HG03342 (cell line): ENCODE measurements at regions not wholly inside any gene's neighbourhood (a gene's known extent, or its start where the extent isn't known, plus 50 kb on each side); places are given as distances from the start of the nearest gene placed in this dataset.

ENCODE experiments used
- ATAC-seq: cut with Tn5 transposase; IDR thresholded peaks from one replicate; pipeline ENCODE4 v1.9.1; 2021; ENCODE audit warnings: mild to moderate bottlenecking, moderate library complexity; ENCODE audit not compliant: unreplicated experiment

DNA sequence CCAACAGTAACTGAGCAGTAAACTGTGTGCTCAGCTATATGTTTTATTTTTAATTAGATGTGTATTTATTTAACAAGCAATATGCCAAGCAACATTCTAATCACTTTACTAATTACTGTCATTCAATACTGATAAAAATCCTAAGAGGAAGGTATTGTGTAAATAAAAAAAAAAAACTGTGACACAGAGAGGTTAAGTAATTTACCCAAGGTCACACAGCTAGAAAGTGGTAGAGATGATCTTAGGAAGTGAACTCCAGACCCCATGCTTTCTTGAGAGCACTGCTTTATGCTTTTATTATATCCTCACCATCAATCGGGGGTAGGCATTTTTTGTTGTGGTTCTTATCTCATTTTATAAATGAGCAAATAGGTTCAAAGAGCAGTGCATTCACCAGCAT lies 417.1 kb downstream of the RAB28 start:
- no peak for ATAC-seq

DNA sequence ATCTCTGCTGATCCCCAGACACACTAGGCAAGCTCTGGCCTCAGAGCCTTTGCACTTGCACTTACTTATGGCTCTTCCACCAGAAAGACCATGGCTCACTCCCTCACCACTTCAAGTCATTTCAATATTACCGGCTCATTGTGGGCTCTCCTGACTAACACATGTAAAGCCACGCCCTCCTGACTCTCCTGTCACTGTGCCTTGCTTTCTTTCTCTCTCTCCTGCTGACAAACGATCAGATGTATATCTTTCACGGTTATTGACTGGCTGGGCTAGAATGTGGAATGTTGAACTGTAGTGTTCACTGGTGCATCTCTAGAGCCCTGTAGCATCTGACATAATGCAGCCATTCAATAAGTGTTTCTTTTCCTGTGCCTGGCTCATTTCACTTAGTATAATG lies 425.1 kb downstream of the RAB28 start:
- ATAC-seq = no peak

DNA sequence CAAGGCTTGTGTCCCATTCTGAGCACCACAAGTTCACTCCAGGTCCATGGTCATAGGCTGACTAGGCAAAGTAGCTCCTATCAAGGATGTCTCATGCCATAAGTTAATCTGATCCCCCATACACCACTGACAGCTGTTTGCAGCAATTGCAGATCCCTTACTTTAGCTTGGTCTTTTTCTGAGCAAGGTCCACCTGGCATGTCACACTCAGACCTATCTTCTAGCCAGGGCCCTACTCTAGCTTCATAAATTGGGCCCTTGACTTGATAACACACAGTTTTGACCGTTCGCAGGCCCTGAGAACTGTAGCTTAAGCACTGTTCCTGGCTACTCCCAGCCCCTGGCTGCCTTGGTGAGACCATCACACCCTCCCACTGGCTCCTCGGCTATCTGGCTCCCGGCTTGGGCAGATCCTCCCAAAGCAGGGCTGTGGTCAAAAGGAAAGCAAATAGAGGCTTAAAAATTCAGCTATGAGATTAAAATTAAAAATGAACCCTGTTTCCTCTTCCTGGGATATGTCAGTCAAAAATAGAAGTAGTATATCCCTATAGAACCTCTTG lies 427.4 kb downstream of the RAB28 start:
- no peak for ATAC-seq

DNA sequence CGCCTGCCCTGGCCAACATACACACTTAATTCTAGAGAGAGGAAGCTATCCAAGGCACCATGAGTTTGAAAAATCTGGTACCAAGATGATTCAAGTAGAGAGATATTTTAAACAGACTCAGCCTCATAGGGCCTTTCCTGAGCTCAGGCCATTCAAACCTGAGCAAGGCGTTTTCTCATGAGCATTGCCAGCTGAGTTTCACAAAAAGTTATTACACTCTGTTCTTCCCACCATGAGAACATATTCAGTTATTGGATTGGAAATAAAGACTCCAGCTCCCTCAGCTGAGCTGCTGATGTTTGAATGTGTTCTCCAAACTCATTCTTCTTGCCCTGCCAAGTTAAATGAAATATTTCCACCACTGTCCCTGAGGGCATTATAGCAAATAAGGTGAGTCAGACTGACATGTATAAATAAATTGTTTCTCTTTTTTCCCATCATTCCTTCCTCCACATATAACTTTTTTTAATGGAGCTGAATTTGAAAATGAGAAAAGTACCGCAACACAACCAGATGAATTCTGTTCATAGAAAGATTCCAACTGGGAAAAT lies 429.6 kb downstream of the RAB28 start:
- ATAC-seq = no peak

DNA sequence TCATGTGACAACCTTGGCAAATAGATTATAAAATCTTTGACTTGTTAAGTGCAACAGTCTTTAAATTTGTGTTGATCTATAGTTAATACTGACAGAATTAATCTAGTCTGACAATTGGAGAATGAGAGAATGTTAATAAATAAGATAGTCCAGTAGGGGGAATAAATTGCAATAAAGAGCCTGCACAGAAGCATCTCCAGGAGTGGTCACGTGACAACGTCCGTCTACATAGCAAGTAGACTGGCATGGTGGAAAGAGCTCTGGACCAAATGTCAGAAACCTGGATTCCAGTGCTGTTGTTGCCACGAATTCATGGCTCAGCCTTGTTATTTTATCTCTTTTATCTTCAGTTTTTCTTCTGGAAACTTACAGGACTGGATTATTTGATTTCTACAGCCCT lies 436.5 kb downstream of the RAB28 start:
- ATAC-seq = no peak

DNA sequence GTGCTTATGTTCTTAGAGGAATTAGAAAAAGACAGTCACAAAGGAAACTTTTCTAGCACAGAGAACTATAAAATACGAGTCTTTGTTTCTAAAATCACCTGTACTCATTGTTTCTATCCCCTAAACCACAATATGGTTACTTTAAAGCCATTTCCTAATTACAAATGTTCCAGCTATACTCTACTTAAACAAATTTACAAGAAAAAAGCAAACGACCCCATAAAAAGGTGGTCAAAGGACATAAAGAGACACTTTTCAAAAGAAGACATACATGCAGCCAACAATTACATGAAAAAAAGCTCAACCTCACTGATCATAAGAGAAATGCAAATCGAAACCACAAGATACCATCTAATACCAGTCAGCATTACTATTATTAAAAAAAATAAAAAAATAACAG lies 447.3 kb downstream of the RAB28 start:
- no peak for ATAC-seq

DNA sequence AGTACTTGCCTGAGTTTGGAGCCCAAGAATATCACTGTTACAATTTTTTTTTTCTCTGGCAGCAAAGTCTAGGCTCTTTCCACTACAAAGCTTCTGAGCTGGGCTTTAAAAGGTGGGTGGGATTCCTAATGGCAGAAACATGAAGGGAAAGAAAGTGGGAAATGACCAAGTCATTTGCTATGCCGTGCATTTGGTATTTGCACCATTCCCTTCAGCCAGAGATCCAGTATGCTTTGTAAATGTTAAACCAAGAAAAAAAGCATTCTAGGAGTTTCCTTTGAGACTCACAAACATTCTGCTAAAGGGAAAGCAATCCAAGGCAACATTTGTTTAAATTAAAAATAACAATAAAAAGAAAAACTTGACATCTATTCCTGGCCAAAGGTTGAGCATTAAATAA lies 451.2 kb downstream of the RAB28 start:
- ATAC-seq = no peak

DNA sequence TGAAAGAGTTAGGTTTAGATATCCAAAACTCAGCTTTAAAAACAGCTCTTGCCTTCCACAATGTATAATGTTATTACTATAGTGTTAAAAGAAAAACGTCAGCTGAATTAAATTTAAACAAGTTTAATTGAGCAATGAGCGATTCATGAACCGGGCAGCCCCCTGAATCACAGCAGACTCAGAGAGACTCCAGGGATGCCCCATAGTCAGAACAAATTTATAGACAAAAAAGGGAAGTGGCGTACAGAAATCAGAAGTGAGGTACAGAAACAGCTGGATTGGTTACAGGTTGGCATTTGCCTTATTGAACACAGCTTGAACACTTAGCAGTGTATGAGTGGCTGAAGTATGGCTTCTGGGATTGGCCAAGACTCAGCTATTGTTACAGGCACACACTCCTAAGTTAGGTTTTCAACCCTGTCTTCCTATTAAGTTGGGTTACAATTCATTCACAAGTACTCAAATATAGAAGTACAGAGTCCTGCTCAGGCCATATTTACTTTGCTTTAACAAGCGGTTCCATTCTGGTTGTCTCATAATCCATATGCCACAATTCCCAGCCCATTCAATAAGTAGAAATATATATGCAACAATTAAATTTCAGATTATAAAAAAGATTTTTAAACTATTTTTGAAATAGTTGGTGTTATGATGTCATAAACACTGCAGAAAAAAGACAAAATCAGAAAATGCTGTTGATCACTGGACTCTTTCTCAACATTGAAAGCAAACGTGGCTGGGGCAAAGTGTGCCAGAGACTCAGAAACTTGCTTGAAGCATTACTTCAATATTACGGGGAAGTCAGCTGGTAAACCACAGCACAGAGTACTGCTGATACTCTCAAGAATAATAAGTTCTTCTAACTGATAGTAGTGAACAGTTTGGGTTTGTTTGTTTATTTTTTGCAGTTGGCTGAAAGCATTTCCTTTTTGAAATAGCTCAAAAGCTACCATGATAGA lies 459.7 kb downstream of the RAB28 start:
- ATAC-seq = no peak

DNA sequence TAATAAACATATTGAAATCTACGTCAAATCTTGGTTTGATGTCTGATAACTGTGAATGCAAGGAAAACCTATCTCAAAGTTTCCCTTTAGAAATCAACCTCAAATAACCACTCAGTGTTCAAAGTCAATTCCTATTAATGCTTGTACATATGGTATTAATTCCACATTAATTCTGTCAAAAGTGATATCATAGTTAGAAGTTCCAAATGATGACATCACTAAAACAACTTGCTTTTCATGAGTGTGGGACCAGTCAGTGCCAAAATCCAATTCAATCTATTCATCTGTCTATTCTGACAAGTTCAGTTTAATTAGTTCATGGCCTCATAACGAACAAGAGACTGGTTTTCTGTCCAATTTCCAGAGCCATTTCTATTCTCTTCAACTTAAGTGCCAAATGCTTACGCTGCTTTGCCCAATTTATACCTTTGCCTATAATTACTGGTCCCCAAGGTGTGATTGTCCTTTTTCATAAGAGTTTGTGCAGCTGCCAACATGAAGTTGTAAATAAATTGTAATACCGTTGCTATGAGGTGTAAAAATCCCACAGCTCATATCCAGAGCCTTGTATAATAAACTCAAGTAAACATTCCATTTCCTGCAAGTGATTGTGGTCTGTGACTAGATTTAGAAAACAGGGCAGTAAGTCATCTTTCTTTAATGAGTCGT lies 476.2 kb downstream of the RAB28 start:
- ATAC-seq = no peak

DNA sequence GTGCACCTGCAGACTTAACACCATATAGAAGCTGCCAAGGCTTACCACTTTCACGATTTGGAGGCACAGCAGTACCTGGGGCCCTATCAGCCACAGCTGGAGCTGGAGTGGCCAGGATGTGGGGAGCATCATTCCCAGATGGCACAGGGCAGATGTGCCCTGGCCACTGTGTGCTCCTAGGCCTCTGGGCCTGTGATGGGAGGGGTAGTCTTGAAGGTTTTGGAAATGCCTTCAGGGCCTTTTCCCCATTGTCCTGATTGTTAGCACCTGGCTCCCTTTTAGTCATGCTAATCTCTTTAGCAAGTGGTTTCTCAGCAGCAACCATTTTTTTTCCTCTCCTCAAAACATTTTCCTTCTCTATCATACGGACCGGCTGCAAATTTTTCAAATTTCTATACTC lies 490.2 kb downstream of the RAB28 start:
- ATAC-seq = no peak

DNA sequence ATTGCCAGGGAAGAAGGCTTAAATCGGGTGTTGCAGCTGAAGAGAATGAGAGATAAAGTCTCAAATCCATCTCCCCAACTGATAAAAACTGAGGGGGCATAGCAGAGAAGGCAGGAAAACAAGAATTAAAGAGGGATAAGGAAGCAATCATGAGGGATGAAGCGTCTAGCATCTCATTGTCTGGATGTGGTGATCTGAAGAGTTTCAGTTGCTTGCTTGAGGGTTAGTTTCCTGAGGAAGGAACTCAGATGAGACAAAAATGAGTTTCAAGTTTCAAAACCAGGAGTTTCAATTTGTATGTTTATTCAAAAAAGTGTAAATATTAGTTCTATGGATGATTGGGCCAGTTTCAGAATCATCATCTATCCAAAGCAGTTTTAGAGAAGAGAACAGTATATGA lies 496.9 kb downstream of the RAB28 start:
- ATAC-seq = no peak

DNA sequence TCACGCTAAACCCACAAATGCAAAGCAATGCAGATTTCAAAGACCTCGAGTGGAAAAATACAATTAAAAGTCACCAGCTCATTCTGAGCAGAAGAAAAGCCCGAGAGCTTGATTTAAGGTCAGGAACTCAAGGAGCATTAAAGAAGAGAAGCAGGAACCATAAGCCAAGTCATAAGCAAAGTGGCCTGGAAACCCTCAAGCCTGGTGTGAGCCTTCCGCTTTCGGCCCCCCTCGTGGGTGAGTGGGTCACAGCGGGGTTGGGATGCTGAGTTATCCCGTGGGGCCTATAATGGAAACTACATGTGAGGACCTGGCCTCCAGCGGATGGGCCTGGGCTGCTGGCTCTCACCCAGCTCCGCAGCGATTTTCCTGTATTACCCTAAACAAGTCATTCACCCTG lies 504.3 kb downstream of the RAB28 start:
- no peak for ATAC-seq

DNA sequence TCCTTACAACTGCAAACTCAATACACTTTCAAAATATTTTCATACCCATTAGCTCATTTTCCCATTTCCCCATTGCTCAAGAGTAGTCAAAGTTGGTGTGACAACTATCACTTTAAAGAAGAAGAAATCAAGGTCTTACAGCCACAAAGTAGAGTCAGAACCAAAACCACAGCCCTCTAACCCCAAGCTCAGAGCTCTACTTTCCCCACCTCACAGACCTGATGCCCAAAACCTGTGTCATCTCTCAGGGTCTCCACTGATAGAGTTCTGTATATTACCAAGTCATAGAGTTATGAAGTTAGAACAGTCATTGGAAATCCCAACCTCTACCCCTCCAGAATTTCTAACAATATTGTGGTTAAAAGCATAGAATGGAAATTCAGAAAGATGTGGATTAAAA lies 505.8 kb downstream of the RAB28 start:
- no peak for ATAC-seq

DNA sequence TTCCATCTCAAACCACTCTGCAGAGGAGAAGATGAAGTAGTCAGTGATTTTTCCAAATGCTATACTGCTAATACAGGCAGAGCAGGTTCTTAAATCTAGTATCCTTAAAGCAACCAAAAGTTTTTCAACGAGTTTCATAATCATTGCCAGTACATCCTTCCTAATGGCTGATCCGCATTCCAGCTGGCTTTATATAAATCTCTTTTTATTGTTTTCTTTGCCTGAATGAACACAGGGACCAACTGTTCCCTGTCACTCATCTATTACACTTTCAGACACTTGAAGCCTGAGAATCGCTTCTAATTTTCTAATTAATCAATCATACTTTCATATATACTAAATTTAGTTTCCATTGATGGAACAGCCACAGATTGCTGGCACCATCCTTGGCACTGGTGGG lies 508.6 kb downstream of the RAB28 start:
- no peak for ATAC-seq

DNA sequence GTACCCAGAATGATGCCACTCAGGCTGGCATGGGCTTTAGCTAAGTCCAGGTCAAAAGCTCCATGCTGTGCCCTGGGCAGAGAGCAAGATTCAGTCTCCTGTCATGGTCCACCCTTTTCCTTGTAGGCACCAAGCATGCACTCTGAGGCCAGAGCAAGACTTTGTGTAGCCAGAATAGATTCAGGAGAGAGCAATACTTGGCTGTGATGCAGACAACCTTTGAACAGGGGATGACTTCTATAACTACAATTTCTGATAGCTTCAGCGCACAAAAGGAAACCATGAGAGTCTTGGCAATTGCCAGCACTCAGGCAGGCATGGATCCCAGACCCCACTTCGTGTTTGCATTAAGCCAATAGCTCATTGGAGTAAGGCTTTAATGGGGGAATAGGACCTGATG lies 510.6 kb downstream of the RAB28 start:
- ATAC-seq = no peak

DNA sequence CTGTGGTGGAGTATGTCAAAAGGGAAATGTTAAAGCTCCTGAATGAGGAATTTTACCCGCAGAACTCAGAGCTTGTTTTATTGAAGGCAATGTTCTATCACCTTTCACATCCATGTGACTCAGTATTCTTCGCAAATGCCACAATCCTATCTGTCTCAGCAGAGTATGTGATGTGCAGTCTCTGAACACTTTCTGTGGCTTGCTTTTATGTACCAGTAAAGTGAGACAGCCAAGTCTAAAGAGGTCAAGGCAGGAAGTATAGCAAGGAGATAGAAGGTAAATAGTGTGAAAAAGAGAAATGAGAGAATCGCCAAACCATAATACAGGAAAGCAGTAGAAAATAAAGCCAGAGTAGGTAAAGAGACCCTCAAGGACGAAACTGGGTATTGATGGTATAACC lies 515.8 kb downstream of the RAB28 start:
- ATAC-seq = no peak

DNA sequence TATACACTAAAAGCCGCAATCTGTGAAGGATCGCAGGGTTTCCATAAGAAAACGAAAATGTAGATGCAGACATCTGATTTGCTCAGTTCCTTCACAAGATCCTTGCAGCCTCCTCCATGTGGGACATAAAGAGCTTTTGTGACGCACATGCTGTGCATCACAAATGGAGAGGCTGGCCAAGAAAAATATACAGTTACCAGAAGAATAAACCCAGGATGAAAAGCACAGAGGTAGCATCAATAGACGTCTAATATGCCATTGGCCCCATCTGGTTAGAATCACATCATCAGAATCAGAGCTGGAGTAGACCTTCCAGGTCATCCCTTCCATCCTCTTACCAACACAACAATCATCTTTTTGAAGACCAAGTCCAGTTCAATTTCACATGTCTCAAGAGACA lies 517.4 kb downstream of the RAB28 start:
- ATAC-seq = no peak

DNA sequence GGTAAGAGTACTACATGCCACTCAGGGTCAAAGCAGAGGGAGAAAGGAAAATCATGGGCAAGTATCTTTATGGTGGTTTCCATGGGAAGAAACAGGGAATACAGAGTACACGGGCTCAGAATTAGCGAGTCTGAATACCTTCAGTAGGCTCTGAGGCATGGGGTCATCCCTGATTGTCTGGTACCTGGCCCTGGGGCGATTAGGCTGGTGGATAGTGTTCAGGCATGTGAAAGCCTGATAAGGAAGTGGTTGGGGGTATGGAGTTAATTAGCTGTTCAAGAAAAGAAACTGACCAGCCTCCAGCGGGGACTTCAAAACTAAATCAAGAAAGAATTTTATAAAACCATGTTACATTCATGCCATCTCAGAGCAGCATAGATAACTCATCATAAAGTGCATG lies 518.8 kb downstream of the RAB28 start:
- no peak for ATAC-seq

DNA sequence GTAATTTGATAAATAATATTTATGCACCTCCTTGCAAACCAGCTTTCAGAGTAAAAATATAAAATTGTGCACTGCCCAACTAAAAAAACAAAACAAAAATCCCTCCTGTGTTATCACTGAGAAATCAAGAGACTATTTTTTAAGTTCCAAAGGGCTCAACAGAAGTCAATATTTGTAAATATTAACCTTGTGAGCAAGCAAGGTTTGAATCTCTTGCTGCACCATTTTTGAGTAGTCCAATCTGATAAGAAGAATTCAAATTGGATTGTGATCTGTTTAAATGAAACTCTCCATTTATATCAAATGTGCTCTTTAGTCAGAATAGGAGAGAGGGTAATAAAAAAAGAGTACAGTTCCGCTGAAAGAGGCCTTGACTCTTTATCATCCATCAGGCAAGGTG lies 520.2 kb downstream of the RAB28 start:
- ATAC-seq = no peak

DNA sequence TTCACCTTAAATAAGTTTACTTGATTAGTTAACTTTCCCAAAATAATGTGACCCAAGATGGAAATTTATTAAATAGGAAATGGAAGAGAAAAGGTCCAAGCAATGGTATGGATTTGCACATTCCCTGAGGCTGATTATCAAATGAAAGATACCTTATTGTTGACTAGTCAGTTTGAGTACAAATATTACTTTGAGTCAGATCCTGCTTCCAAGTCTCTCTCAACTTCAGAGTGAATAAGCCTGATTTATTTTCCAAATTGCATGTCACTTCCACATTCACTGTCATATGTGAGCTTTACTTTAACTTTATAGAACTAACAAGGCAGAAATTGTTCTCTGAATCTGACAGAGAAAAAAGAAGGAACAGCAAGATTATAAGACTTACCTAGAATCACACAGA lies 520.8 kb downstream of the RAB28 start:
- ATAC-seq = no peak

DNA sequence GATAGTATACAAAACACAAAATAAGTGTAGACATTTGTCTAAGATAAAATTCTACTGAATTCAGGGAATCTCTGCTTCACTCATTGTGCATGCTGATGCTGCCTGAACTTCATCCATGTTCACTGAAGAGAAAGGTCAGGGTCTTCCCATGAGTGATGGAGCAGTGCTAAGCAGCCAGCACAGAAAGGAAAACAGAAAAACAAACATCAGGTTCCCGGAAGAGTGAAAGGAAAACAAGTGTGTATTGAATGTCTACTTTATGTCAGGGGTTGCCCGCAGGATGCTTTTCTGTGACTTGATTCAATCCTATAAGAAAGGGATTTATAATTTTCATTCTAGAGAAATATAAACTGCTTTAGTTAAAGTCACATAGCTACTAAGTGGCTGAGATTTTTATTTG lies 522.4 kb downstream of the RAB28 start:
- ATAC-seq = no peak

DNA sequence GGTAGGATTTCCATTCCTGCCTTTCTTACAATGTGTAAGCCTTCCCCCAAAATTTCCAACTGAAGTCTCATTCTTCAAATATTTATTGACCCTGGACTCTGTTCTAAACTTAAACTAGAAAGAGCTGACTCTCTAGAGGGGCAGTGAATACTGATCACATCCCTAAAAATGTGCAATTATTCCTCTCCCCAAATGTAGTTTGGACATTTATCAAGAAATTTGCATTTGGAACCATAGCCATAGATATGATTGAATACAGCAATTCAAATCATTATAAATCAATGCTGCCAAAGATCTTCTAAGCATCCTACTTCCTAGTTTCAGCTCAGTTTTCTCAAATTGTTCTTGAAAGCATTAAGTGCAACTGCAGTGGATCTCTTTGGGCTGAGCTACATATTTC lies 525.7 kb downstream of the RAB28 start:
- ATAC-seq = no peak
